ENCODE measurements at regions not wholly inside any gene's neighbourhood (a gene's known extent, or its start where the extent isn't known, plus 50 kb on each side); places are given as distances from the start of the nearest gene placed in this dataset.

DNA sequence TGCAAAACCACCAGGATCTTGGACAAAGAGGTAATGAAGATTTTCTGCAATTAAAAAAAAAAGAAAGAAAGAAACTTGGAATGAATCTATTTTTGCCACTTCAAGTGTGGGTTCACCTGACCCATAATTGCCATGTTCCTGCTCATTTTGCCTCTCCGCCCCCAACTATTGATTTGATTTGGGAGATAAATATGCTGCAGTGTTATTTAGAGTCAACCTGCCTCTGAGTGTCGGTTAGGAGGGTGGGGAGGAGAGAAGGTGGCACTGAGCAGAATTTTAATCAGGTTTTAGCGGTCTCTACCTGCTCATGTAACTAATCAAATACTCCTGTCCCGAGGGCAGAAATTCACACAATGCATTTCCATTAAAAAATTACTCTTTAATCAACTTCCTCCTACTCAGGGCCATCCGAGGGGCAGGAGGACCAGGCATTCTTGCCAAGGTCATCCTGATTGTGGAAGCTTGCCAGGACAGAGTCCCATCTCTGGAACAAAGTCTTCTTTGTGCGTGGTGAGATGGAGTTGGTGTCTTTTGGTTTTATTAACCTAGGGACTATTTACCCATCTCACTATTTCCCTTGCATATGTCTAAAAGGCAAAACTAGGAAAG is 300.1 kb downstream of the CDH26 start:
- Mint-ChIP-seq H3K36me3 (no peaks in the 10 kb centered on the region), H3K9me3 (no peaks in the 10 kb centered on the region), H3K27ac (no peak overlapping the region)
- ATAC-seq = no peak
- no peak for DNase-seq (ENCODE audit: low spot score in 2 of 2)

DNA sequence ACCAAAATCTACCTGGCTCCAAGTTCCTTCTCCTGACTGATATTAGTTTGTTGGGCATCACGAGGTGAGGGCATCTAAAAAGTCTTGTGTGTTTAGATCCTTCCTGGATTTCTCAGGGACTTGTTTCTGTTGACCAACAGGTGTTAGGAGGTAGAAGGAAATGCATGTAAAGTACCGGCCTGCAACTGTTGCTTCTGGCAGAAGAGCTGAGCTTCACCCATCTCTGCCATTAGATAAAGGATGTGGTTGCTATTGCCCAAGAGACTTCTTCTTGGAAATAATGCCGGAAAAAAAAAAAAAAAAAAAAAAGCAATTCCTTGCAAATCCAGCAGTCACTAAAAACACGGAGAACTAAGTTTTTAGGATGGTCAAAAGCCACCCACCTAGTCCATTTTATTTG is 303.1 kb downstream of the CDH26 start:
- no peaks in the 10 kb centered on the region for H3K36me3 Mint-ChIP-seq
- no peak for ATAC-seq

GRCh38 chr20:60262967-60263603 is 304.9 kb downstream of the CDH26 start:
- H3K36me3 Mint-ChIP-seq = no peaks in the 10 kb centered on the region
- no peaks in the 10 kb centered on the region for H3K9me3 Mint-ChIP-seq
- DNase-seq (ENCODE audit: low spot score in 2 of 2) (peak in 1 of 2 donors; percentile 64), ATAC-seq (no peak)
- H3K27ac Mint-ChIP-seq = peak overlapping the region in 1 of 2 donors; percentile 81

More for the DNA sequence above, 303.1 kb downstream of the CDH26 start:
- DNase-seq (ENCODE audit: low spot score in 2 of 2) = no peak
- Mint-ChIP-seq H3K27ac (no peak overlapping the region), H3K9me3 (no peaks in the 10 kb centered on the region)

- DNase-seq (ENCODE audit: low spot score in 2 of 2) (no peak), ATAC-seq (no peak)
- no peaks in the 10 kb centered on the region for H3K36me3 Mint-ChIP-seq
- H3K9me3 Mint-ChIP-seq = peaks cover 4% of the 10 kb centered on the region in 2 donors
- no peak overlapping the region for H3K27ac Mint-ChIP-seq
Observed at GRCh38 chr20:60263725-60264709, 305.8 kb downstream of the CDH26 start.

- Mint-ChIP-seq H3K9me3 (peaks cover 4% of the 10 kb centered on the region in 2 donors), H3K27ac (peak overlapping the region in 1 of 2 donors; percentile 61), H3K36me3 (no peaks in the 10 kb centered on the region)
- DNase-seq (ENCODE audit: low spot score in 2 of 2) (no peak), ATAC-seq (no peak)
Observed at GRCh38 chr20:60266177-60266823, 308.1 kb downstream of the CDH26 start.

DNA sequence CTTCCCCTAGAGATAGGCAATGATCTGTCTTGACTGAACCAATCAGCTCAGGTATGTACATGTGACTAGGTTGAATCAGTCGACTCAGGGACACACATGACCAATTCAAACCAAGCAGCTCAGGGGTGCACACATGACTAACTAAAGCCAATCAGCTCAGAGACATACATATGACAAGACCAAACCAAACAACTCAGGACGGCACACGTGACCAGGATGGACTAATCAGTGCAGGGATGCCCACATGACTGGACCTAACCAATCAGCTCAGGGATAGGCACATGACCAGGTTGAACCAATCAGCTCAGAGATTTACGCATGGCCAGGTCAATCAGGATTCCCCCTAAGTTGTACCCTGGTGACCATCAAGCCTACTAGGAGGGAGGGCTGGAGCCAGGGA is 310.3 kb downstream of the CDH26 start:
- Mint-ChIP-seq H3K36me3 (no peaks in the 10 kb centered on the region), H3K27ac (no peak overlapping the region), H3K9me3 (peaks cover 4% of the 10 kb centered on the region in 2 donors)
- ATAC-seq (peak; percentile 9 to 37), DNase-seq (ENCODE audit: low spot score in 2 of 2) (no peak)

GRCh38 chr20:60269573-60270162 is 311.4 kb downstream of the CDH26 start:
- no peak overlapping the region for H3K27ac Mint-ChIP-seq
- peaks cover 4% of the 10 kb centered on the region in 2 donors for H3K9me3 Mint-ChIP-seq
- ATAC-seq (no peak), DNase-seq (ENCODE audit: low spot score in 2 of 2) (no peak)
- no peaks in the 10 kb centered on the region for H3K36me3 Mint-ChIP-seq

GRCh38 chr20:60270341-60270740 is 312.1 kb downstream of the CDH26 start:
- Mint-ChIP-seq H3K36me3 (no peaks in the 10 kb centered on the region), H3K9me3 (peaks cover 4% of the 10 kb centered on the region in 2 donors)
- no peak for ATAC-seq

GRCh38 chr20:60271597-60271996 is 313.4 kb downstream of the CDH26 start:
- Mint-ChIP-seq H3K27ac (no peak overlapping the region), H3K9me3 (peaks cover 4% of the 10 kb centered on the region in 2 donors), H3K36me3 (no peaks in the 10 kb centered on the region)
- no peak for DNase-seq (ENCODE audit: low spot score in 2 of 2)
- ATAC-seq = no peak

More at GRCh38 chr20:60270341-60270740, 312.1 kb downstream of the CDH26 start:
- no peak overlapping the region for H3K27ac Mint-ChIP-seq
- DNase-seq (ENCODE audit: low spot score in 2 of 2) = no peak

- no peaks in the 10 kb centered on the region for H3K36me3 Mint-ChIP-seq
- H3K27ac Mint-ChIP-seq = no peak overlapping the region
- H3K9me3 Mint-ChIP-seq = peaks cover 4% of the 10 kb centered on the region in 2 donors
- ATAC-seq (no peak), DNase-seq (ENCODE audit: low spot score in 2 of 2) (no peak)
Observed at GRCh38 chr20:60272790-60273189, 314.6 kb downstream of the CDH26 start.

GRCh38 chr20:60274717-60275116 is 316.5 kb downstream of the CDH26 start:
- ATAC-seq (no peak), DNase-seq (ENCODE audit: low spot score in 2 of 2) (no peak)
- Mint-ChIP-seq H3K27ac (no peak overlapping the region), H3K9me3 (no peaks in the 10 kb centered on the region), H3K36me3 (no peaks in the 10 kb centered on the region)

DNA sequence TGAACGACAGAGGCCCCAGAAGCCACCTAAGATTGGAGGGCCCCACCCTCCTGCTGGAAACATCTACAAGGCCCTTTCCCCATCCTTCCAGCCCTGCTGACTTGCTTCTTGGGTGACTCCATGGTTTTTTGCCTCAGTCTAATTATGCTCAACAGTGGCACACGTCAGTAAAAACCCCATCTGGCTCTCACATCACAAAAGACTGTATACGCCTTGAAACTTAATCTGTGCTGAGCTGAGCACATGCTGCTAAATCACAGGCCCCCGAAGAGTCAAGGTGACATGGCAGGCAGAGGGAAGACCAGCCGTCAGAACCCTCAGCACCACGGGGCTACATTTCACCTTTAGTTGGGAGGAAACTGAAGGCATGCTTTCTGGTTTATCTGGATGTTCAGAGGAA is 323.1 kb downstream of the CDH26 start:
- H3K27ac Mint-ChIP-seq = no peak overlapping the region
- ATAC-seq = no peak
- H3K36me3 Mint-ChIP-seq = peaks cover 0 to 9% of the 10 kb centered on the region in 2 donors
- peaks cover 8 to 9% of the 10 kb centered on the region in 2 donors for H3K9me3 Mint-ChIP-seq
- DNase-seq (ENCODE audit: low spot score in 2 of 2) = no peak

DNA sequence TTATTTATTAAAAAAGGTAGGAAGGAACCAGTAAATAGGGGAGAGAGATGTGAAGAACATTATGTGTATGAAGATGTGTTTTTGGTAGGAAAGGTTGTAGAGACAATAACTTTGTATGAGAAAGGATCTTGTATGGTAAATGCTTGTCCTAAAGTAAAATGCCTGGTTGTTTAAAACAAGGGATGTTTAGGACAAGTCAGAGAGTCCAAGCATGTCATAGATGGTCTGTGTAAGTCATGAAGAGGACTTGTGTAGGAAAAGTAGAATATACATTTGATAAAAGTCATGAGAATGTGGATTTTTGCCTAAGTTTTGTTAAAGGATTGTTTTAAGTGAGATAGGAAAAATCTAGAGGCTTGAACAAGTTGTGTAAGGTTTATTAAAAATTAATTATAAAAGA is 325.1 kb downstream of the CDH26 start:
- ATAC-seq (no peak), DNase-seq (ENCODE audit: low spot score in 2 of 2) (no peak)
- Mint-ChIP-seq H3K27ac (no peak overlapping the region), H3K9me3 (peaks cover 8 to 13% of the 10 kb centered on the region in 2 donors), H3K36me3 (peaks cover 0 to 12% of the 10 kb centered on the region in 2 donors)

- no peak for DNase-seq (ENCODE audit: low spot score in 2 of 2)
- H3K9me3 Mint-ChIP-seq = peaks cover 22 to 26% of the 10 kb centered on the region in 2 donors
- ATAC-seq = no peak
- peaks cover 6 to 18% of the 10 kb centered on the region in 2 donors for H3K36me3 Mint-ChIP-seq
- no peak overlapping the region for H3K27ac Mint-ChIP-seq
Observed at GRCh38 chr20:60286764-60287163, 328.5 kb downstream of the CDH26 start.

DNA sequence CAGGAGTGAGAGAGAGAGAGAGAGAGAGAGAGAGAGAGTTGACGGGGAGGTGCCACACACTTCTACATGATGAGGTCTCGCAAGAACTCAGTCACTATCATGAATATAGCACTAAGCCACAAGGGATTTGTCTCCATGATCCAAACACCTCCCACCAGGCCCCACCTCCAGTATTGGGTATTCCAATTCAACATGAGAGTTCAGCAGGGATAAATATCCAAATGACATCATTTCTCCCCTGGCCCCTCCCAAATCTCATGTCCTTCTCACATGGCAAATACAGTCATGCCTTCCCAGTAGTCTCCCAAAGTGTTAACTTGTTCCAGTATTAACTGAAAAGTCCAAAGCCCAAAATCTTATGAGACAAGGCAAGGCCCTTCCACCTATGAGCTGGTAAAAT is 330.7 kb downstream of the CDH26 start:
- H3K9me3 Mint-ChIP-seq = peaks cover 21 to 29% of the 10 kb centered on the region in 2 donors
- no peak overlapping the region for H3K27ac Mint-ChIP-seq
- DNase-seq (ENCODE audit: low spot score in 2 of 2) (no peak), ATAC-seq (no peak)
- peaks cover 14 to 18% of the 10 kb centered on the region in 2 donors for H3K36me3 Mint-ChIP-seq

DNA sequence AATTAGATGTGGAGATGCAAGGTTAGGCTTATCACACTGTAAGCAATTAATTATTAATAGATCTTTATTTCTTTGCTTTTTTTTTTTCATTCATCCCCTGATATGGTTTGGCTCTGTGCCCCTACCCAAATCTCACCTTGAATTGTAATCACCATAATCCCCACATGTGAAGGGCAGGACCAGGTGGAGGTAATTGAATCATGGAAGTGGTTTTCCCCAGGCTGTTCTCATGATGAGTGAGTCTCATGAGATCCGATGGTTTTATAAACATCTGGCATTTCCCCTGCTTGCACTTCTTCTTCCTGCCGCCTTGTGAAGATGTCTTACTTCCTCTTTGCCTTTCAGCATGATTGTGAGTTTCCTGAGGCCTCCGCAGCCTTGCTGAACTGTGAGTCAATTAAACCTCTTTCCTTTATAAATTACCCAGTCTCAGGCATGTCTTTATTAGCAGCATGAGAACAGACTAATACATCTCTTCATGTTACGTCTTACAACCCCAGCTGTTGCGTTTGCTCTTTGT is 333.8 kb downstream of the CDH26 start:
- Mint-ChIP-seq H3K36me3 (peaks cover 13 to 14% of the 10 kb centered on the region in 2 donors), H3K9me3 (peaks cover 18 to 35% of the 10 kb centered on the region in 2 donors), H3K27ac (no peak overlapping the region)
- no peak for DNase-seq (ENCODE audit: low spot score in 2 of 2)
- ATAC-seq = no peak

Measured in activated naive CD4-positive, alpha-beta T cell treated with anti-CD3 and anti-CD28 coated beads, Interleukin-2, amount 50 U/mL, for 72 hours (primary cell).